CD4-positive, alpha-beta memory T cell (primary cell): ENCODE measurements at regions not wholly inside any gene's neighbourhood (a gene's known extent, or its start where the extent isn't known, plus 50 kb on each side); places are given as distances from the start of the nearest gene placed in this dataset.

Experiments used
- CTCF ChIA-PET: fragments of 350-600 bp; sonication (Branson Sonifier 250); formaldehyde crosslinking; loops from one replicate; lab custom pipeline; 2021; ENCODE audit warnings: inconsistent platforms; ENCODE audit not compliant: partially characterized antibody; lab: Charles Lee
- POLR2A ChIA-PET: fragments of 350-600 bp; sonication (Branson Sonifier 250); formaldehyde crosslinking; loops from one replicate; lab custom pipeline; 2021; ENCODE audit not compliant: partially characterized antibody; lab: Charles Lee
- DNase-seq, 5 donors: peaks; one replicate each; pipeline versions ENCODE4 v3.0.0 to v3.0.0-alpha.2; 2020 to 2022; ENCODE audit warnings: mixed read lengths in 1 of 5
- H3K27ac ChIP-seq: one replicate; pipeline ENCODE4 v1.7.0; 2013; ENCODE audit warnings: low read depth, low read length
- H3K27me3 ChIP-seq: 2 replicates; pipeline ENCODE4 v1.7.0; 2013; ENCODE audit warnings: mild to moderate bottlenecking, low read length, moderate library complexity; ENCODE audit not compliant: insufficient read depth
- H3K36me3 ChIP-seq: 2 replicates; pipeline ENCODE4 v1.7.0; 2013; ENCODE audit warnings: mild to moderate bottlenecking, low read length, moderate library complexity; ENCODE audit not compliant: insufficient read depth
- H3K4me1 ChIP-seq: 2 replicates; pipeline ENCODE4 v1.7.0; 2013; ENCODE audit warnings: mild to moderate bottlenecking, low read length, moderate library complexity; ENCODE audit not compliant: insufficient read depth
- H3K4me3 ChIP-seq, 2 donors: one replicate each; pipeline ENCODE4 v1.7.0; 2013; ENCODE audit warnings: low read length in 2 of 2, mild to moderate bottlenecking in 1 of 2
- H3K9me3 ChIP-seq, 2 donors: one replicate each; pipeline ENCODE4 v1.7.0; 2013; ENCODE audit warnings: low read length in 2 of 2, control low read depth in 1 of 2; ENCODE audit not compliant: control insufficient read depth in 1 of 2
- H3K27ac Mint-ChIP-seq, 7 donors: one replicate each; pipeline ENCODE4 v1.8.0; 2020 to 2021; ENCODE audit warnings: mixed read lengths in 7 of 7, mild to moderate bottlenecking in 6 of 7, inconsistent platforms in 3 of 7, moderate library complexity in 3 of 7
- H3K27me3 Mint-ChIP-seq, 2 donors: one replicate each; pipeline ENCODE4 v1.8.0; 2020 to 2021; ENCODE audit warnings: mixed read lengths in 2 of 2
- H3K36me3 Mint-ChIP-seq, 2 donors: one replicate each; pipeline ENCODE4 v1.8.0; 2020 to 2021; ENCODE audit warnings: mixed read lengths in 2 of 2, inconsistent platforms in 1 of 2, mild to moderate bottlenecking in 1 of 2
- H3K4me1 Mint-ChIP-seq, 4 donors: one replicate each; pipeline ENCODE4 v1.8.0; 2020 to 2021; ENCODE audit warnings: mixed read lengths in 4 of 4, mild to moderate bottlenecking in 1 of 4
- H3K4me3 Mint-ChIP-seq, 8 donors: one replicate each; pipeline ENCODE4 v1.8.0; 2020 to 2021; ENCODE audit warnings: mixed read lengths in 8 of 8, mild to moderate bottlenecking in 7 of 8, moderate library complexity in 6 of 8, inconsistent platforms in 3 of 8
- H3K9me3 Mint-ChIP-seq, 8 donors: one replicate each; pipeline ENCODE4 v1.8.0; 2020 to 2021; ENCODE audit warnings: mixed read lengths in 8 of 8, mild to moderate bottlenecking in 5 of 8, inconsistent platforms in 3 of 8, moderate library complexity in 1 of 8
- intact Hi-C: fragments of 100-400 bp; cut with micrococcal nuclease; formaldehyde crosslinking; loops from one replicate; pipeline ENCODE4 v1.15.1; 2023

- intact Hi-C loops: no loop called here
- no peak overlapping the region for H3K27ac Mint-ChIP-seq
Observed at GRCh38 chr2:3102922-3103569, 274.6 kb downstream of the EIPR1 start.

DNA sequence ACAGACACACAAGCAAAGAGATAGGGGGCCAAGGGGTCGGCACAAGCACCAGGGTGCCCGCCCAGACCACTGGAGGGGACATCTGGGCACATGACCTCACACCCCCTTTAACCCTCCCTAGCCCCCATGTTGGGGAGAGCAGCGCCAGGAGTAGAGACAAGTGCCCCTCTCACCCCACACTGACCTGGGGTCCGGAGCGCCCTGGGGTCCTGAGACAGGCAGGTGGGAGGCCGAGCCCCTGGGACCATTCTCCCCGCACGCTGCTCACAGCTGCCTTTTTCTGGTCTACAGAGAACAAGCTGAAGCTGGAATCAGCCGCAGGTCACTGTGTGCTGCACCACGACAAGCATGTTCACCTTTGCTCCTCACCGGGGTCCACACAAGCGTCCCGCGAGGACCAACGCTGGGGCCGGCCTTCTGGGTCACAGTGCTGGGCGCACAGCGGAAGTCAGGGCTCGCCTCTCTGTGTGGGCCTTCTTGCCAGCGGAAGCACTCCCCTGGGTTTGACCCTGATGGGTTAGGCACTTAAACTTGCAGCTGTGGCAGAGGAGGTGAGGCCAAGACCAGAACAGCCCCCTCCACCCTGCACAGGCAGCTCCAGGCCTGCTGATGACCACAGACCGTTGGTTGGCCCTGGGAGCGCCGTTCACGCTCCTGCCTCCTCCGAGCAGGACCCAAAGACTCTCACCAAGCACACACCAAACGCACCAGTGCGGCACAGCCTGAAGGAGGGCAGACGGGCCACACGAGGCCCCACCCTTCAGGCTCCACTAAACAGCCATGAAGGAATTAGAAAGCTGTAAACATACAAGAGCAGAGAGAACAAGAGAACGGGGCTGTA is 275.3 kb downstream of the EIPR1 start:
- Histone ChIP-seq H3K4me3 (no peak overlapping the region), H3K27ac (no peak overlapping the region), H3K36me3 (no peaks in the 10 kb centered on the region), H3K27me3 (no peaks in the 10 kb centered on the region), H3K4me1 (no peaks in the 10 kb centered on the region), H3K9me3 (no peaks in the 10 kb centered on the region)
- Mint-ChIP-seq H3K9me3 (no peaks in the 10 kb centered on the region), H3K4me1 (peaks cover 0 to 19% (median 0%) of the 10 kb centered on the region in 4 donors), H3K27me3 (peaks cover 2 to 3% of the 10 kb centered on the region in 2 donors), H3K36me3 (no peaks in the 10 kb centered on the region), H3K4me3 (no peak overlapping the region), H3K27ac (no peak overlapping the region)
- ChIA-PET POLR2A (no interaction called here), CTCF (no interaction called here)
- DNase-seq: no peak
- intact Hi-C loops: no loop called here

More at GRCh38 chr2:3102922-3103569, 274.6 kb downstream of the EIPR1 start:
- H3K4me1 ChIP-seq: no peaks in the 10 kb centered on the region
- H3K4me3 Mint-ChIP-seq: no peak overlapping the region
- CTCF ChIA-PET: no interaction called here
- H3K27ac ChIP-seq: no peak overlapping the region
- H3K36me3 ChIP-seq: no peaks in the 10 kb centered on the region
- peaks cover 0 to 19% (median 0%) of the 10 kb centered on the region in 4 donors for H3K4me1 Mint-ChIP-seq
- DNase-seq: no peak
- no peak overlapping the region for H3K4me3 ChIP-seq
- no peaks in the 10 kb centered on the region for H3K27me3 ChIP-seq
- no peaks in the 10 kb centered on the region for H3K9me3 ChIP-seq
- peaks cover 2 to 3% of the 10 kb centered on the region in 2 donors for H3K27me3 Mint-ChIP-seq
- no peaks in the 10 kb centered on the region for H3K36me3 Mint-ChIP-seq
- POLR2A ChIA-PET: no interaction called here
- no peaks in the 10 kb centered on the region for H3K9me3 Mint-ChIP-seq

DNA sequence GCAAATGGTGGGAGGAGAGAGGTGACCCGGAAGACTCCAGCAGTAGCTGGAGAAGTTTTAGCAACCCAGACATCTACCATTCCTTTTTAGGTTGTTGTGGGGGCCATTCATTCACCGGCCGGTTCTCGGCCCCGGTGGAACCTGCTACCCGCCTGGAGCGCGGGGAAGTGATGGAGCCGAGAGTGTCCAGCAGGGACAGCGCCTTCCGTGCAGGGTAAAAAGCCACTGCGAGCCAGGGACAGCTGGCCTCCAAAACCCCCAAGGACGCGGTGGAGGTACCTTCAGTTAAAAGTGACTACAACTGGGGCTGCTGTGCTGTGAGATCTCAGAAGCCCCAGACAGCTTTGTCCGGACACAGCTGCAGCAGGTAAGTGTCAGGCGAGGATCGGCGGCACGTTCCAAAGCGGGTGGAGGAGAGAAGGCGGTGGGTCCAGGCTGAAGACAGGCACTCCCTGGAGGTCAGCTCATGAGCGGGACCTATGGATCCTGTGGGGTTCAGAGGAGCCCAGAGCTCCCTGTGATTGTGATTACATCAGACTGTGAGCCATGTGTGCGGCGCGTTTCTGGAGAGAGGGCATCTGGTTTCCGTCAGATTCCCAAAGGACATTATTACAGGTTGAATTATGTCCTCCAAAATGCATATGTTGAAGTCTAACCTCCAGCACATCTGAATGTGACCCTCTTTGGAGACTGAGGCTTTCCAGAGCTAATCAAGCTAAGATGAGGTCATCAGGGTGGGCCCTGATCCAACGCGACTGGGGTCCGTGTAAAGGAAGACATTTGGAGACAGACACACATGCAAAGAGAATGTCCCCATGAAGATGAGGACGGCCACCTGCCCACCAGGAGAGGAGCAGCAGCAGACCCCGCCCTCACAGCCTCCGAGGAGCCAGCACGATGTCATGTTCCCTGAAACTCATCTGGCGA is 276.3 kb downstream of the EIPR1 start:
- H3K27ac Mint-ChIP-seq: no peak overlapping the region
- POLR2A ChIA-PET: no interaction called here
- no peaks in the 10 kb centered on the region for H3K9me3 ChIP-seq

DNA sequence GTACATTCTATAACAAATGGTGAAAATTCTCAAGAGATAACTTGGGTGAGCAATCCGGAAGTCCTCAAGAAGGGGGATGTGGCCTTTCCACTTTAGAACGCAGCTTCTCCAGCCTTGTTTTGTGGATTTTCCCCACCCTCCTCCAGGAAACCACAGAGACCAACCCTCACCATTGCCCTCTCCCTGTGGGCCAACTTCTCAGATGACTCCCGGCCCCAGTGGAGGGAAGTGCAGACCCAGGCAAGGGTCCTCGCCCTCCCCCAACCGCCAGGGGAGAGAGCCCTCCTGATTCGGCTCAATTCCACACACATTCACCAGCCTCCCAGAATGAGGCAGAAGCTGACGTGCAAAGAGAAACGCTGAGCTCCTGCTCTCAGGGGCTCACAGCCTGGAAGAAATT is 277.2 kb downstream of the EIPR1 start:
- Histone ChIP-seq H3K4me1 (no peaks in the 10 kb centered on the region), H3K9me3 (no peaks in the 10 kb centered on the region), H3K36me3 (no peaks in the 10 kb centered on the region), H3K4me3 (no peak overlapping the region), H3K27me3 (no peaks in the 10 kb centered on the region), H3K27ac (no peak overlapping the region)
- H3K36me3 Mint-ChIP-seq: no peaks in the 10 kb centered on the region
- peak overlapping the region in 1 of 7 donors; percentile 13 for H3K27ac Mint-ChIP-seq
- H3K4me3 Mint-ChIP-seq: no peak overlapping the region
- POLR2A ChIA-PET: no interaction called here
- DNase-seq: no peak
- CTCF ChIA-PET: no interaction called here
- H3K9me3 Mint-ChIP-seq: no peaks in the 10 kb centered on the region
- peaks cover 0 to 19% (median 0%) of the 10 kb centered on the region in 4 donors for H3K4me1 Mint-ChIP-seq
- peaks cover 3 to 4% of the 10 kb centered on the region in 2 donors for H3K27me3 Mint-ChIP-seq
- intact Hi-C loops: no loop called here

More for the DNA sequence above, 276.3 kb downstream of the EIPR1 start:
- Histone ChIP-seq H3K27ac (no peak overlapping the region), H3K4me3 (no peak overlapping the region), H3K27me3 (no peaks in the 10 kb centered on the region), H3K36me3 (no peaks in the 10 kb centered on the region), H3K4me1 (no peaks in the 10 kb centered on the region)
- Mint-ChIP-seq H3K4me1 (peaks cover 0 to 19% (median 0%) of the 10 kb centered on the region in 4 donors), H3K36me3 (no peaks in the 10 kb centered on the region), H3K4me3 (no peak overlapping the region), H3K9me3 (no peaks in the 10 kb centered on the region), H3K27me3 (peaks cover 2 to 3% of the 10 kb centered on the region in 2 donors)
- intact Hi-C loops: no loop called here
- CTCF ChIA-PET: no interaction called here
- DNase-seq: no peak

DNA sequence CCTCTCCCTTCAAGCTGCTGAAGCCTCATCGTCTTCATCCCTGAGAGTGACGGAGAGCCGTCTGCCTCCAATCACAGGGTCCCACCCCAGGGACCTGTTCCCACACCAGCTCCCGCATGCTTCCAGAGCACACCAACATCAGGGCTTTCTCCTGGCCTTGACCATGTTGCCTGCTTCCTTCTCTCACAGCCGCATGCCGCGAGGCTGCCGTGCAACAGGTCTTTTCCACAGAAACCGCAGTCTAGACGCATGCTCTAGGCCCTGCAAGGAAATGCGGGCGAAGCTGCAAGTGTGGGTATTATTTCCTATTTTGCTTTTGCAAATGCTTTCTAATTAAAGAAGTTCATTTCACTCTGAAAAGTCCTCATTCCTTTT is 277.8 kb downstream of the EIPR1 start:
- ChIA-PET CTCF (no interaction called here), POLR2A (no interaction called here)
- H3K27ac ChIP-seq: no peak overlapping the region
- no peaks in the 10 kb centered on the region for H3K36me3 ChIP-seq
- Mint-ChIP-seq H3K9me3 (no peaks in the 10 kb centered on the region), H3K36me3 (no peaks in the 10 kb centered on the region), H3K27ac (no peak overlapping the region), H3K4me1 (peaks cover 0 to 19% (median 0%) of the 10 kb centered on the region in 4 donors), H3K27me3 (peaks cover 2 to 4% of the 10 kb centered on the region in 2 donors), H3K4me3 (no peak overlapping the region)
- H3K4me1 ChIP-seq: no peaks in the 10 kb centered on the region
- no peak overlapping the region for H3K4me3 ChIP-seq
- no peak for DNase-seq
- intact Hi-C loops: no loop called here
- H3K27me3 ChIP-seq: no peaks in the 10 kb centered on the region
- no peaks in the 10 kb centered on the region for H3K9me3 ChIP-seq

DNA sequence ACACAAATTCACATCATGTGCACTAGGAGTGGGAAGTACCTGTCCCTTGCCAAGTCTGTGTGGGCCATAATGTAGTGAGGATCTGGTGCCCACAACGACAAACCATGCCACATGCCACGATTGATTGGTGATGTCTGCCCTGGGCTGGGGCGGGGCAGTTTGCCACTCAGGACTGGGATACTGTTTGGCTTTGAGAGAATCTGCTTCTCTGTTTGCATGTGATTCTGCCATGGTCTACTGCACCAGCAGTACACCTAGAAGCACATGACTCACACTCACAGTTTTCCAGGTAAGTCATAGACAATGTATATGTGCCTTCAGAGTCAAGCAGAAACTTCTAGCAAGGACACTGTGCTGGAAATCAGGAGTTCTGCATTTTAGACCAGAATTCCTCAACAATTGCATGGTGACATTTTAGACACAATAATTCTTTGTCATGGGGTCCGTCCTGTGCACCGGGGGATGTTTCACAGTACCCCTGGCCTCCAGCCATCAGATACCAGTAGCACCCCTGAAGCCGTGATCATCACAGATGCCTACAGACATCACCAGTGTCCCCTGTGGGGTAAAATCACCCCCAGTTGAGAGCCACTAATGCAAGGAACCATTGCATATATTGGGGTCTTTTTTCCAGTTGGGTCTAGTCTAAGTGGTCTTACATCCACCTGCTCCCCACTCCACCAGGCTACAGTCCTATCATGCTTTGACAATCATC is 278.3 kb downstream of the EIPR1 start:
- no peaks in the 10 kb centered on the region for H3K9me3 ChIP-seq
- CTCF ChIA-PET: no interaction called here
- Mint-ChIP-seq H3K36me3 (no peaks in the 10 kb centered on the region), H3K4me3 (no peak overlapping the region), H3K27me3 (peaks cover 4% of the 10 kb centered on the region in 2 donors), H3K27ac (no peak overlapping the region), H3K9me3 (no peaks in the 10 kb centered on the region), H3K4me1 (peaks cover 0 to 19% (median 0%) of the 10 kb centered on the region in 4 donors)
- H3K4me3 ChIP-seq: no peak overlapping the region
- intact Hi-C loops: no loop called here
- POLR2A ChIA-PET: no interaction called here
- H3K27ac ChIP-seq: no peak overlapping the region
- H3K36me3 ChIP-seq: no peaks in the 10 kb centered on the region
- DNase-seq: no peak
- H3K4me1 ChIP-seq: no peaks in the 10 kb centered on the region
- no peaks in the 10 kb centered on the region for H3K27me3 ChIP-seq
